NCI-H1436 (cell line): ENCODE measurements at regions not wholly inside any gene's neighbourhood (a gene's known extent, or its start where the extent isn't known, plus 50 kb on each side); places are given as distances from the start of the nearest gene placed in this dataset.
"Not testable (repeated sequence)": the region's sequence is repeated elsewhere in the genome, so short reads cannot be mapped to it uniquely, and the experiment has no call there.

Source experiments
- DNase-seq: peaks from one replicate; lab custom pipeline; 2025; lab: John Stamatoyannopoulos, UW

DNA sequence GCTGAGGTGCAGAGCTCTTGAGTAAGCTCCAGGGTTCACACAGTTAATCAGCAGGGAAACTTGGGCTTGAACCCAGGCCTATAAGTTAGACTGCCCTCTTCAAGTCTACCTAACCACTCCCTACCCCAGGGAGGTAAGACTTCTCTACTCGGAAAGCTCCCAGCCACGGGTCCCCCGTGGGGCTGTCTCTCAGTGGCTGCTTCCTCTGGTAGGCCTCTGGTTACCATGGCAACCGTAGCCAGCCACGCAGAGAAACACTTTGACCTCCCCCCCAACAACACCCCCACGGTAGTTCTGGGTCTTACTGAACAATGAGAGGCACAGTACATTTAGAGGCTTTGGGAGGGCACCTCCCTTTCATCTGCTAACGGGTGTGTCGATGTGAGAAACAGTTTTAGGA lies 245.2 kb downstream of the AACS start:
- DNase-seq, result no peak

DNA sequence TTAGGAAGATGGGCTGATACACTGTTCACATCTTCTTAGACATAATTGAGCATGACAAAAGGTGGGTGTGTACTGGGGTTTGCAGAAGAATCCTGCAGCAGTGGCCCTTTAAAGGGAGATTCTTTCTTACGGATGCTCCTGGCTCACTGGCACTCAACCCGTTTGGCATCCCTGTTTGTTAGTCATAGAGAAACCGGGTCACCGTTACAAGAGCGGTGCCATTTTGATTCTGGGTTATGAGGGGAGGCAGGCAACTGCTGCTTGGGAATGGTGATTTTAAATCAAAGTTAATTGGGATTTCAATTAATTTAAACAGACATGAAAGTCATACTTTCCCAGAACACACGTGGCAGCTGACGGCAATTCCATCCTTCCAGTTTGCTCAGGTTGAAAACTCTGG lies 245.8 kb downstream of the AACS start:
- DNase-seq, result no peak

DNA sequence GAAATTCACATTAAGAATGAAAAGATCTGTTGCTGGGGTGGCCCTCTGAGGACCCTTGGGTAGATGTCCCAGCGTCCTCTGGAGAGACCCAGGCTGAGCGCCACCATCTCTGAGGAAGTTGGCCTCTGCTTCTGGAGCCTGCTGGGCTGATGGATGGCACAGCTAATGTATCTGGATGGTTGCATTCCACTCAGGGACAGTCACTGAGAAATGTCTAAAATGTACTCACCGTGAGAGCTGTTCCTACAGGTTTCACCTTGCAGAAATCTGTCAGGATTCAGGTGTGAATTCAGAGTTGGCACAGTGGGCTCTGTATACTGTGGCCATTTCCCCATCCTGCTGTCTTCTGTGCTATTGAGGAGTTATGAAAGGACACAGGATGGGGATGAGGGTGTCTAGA lies 247.2 kb downstream of the AACS start:
- no peak for DNase-seq

DNA sequence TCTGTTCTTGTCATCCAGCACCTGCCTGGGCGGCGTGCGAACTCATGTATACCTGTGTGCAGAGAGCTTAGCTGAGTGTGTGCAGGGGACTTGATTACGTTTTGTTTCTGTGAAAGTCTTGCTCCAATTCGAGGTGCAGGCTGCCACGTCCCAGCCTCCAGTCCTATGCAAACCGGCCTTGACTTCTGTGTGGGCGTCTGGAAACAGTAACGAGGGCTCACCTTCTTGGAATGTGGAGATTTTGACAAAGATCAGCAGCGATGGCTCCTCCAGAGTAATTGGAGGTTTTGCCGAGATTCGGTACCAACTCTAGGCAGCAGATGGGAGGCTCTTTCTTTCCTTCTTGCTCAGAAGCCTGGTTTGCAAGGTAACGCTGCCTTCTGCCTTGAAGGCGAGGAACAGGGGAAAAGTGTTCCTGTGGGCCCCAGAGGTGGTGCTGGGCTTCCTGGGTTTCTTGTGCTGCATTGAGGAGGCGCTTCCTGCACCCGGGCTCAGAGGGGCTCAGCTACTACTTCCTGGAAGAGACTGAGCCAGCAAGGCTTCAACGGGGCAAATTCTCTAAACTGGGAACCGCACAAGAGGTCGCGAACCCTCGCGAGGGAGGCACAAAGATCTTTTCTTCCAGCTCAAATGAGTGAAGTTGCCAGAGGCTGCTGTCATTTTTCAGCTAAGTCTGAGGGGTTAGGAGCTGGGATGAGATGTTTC lies 249.0 kb downstream of the AACS start:
- DNase-seq, result no peak

DNA sequence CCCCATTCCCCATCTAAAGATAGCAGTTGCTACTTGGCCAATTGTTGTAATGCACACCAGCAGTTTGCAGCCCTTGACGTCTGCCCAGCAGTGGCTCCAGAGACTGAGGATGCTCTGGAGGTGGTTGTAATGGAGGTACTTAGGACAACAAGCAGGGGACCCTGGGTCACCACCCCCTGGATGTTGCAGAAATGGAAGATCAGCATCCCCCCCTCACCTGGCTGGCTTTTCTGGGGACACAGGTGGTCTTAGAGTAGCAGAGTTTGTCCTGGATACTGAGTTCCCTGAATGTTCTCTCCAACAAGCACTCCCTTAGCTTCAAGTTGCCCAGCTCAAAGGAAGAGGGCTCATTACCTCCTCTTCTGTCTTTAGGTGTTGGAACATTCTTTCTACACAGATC lies 250.5 kb downstream of the AACS start:
- DNase-seq, result no peak

DNA sequence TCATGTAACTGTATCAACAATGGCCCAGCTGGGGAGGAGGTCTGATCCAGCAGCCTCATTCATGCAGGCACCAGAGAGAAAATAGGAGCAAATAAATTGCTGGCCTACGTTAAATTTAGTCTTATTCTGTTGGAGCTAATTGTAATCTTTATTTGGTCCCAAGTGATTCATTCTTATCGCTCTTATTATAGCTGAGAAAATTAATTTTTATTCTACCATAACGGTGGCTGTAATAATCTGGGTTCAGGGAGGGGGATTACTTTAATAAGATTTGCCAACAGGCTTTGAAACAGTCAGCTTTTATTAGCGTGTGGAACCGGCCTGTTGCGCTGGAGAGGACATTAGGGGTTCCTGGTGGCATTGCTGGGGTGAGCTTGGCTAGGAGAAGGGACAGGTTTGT lies 254.9 kb downstream of the AACS start:
- no peak for DNase-seq

DNA sequence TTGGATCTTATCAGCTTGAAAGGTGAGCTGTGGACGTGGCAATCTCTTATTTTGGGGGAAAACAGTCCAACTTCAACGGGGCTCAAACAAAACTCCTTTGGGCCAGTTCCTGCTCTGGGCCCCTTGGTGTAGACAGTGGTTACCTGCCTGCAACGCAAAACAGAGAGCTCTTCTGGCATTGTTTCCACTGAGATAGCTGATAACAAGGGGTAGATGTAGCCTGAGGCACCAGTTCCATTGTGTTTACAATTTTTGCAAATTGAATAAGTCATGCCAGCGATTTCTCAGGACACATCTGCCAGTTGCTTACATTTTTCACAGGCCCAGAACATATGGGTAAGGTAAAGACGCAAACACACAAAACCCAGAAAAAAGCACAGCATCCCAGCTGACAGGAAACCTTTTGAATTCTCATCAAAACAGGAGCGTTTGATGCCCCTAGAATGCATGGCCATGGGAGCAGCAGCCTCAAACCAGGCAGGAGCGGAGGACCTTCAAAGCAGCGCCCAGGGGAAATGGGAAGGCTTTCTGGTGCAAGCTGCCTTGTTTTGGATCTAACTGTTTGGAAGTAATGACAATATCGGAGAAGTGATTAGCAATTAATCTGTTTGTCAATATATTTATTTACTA lies 259.7 kb downstream of the AACS start:
- DNase-seq, result no peak

DNA sequence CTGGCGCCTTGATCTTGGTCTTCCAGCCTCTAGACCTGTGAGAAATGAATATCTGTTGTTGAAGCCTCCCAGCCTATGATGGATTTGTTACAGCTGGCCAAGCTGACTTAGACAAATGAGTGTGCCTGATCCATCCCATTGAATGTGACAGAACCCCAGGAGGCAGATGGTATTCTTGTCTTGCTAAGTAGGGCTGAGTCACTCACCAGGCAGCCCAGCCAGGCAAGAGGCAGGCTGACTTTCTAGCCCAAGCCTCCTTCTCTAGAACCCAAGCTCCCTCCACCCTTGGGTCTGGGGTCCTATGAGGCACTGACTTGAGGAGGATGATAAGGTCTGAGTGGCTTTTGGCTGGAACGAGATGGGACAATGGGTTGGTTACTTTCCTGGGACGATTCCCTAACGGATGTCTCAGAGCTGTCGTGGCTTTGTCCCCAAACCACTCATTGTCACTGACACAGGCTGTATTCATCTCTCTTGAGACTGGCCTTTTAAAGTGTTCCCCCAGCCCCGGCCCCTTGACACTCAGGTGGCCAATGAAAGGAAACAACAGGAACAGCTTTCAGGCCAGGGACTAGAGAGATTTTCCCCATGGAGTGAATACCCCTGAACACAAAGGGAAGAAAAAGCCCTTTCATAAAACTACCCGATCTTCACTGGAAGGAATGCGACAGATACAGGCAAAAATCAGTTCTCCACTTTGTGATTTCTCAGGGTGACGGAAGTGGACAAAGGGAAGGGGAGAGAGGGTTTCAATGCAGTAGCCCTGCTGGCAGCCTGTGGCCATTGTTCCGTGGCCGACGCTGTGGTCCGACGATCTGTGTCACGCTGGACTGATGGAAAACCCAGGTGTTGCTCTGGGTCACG lies 264.2 kb downstream of the AACS start:
- DNase-seq, result no peak

DNA sequence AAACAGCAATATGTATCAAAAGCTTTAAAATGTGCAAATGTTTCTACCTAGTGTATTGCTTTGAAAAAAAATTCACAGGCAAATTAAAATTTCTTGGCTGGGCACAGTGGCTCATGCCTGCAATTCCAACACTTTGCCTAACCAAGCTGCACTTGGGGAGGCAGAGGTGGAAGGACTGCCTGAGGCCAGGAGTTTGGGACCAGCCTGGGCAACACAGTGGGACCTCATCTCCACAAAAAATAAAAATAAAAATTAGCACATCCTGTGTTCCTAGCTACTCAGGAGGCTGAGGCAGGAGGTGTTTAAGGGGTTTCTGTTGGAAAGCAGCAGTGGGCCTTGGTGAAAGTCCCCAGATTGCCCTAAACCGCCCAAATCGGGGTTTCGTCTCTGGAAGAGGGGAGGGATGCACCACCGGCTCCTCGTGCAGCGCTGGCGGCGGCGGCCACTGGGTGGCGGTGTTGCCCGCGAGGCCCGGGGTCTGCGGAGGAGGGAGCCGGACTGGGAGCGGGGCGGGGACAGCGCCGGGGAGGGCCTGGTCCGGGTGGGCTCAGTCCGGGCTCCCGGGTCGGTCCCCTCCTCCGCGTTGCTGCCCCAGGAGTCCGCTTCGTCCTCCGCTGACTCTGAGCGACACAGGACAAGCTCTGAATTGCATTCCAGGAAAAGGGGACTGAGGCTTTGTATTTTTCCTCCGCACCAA lies 265.6 kb downstream of the AACS start:
- no peak for DNase-seq

DNA sequence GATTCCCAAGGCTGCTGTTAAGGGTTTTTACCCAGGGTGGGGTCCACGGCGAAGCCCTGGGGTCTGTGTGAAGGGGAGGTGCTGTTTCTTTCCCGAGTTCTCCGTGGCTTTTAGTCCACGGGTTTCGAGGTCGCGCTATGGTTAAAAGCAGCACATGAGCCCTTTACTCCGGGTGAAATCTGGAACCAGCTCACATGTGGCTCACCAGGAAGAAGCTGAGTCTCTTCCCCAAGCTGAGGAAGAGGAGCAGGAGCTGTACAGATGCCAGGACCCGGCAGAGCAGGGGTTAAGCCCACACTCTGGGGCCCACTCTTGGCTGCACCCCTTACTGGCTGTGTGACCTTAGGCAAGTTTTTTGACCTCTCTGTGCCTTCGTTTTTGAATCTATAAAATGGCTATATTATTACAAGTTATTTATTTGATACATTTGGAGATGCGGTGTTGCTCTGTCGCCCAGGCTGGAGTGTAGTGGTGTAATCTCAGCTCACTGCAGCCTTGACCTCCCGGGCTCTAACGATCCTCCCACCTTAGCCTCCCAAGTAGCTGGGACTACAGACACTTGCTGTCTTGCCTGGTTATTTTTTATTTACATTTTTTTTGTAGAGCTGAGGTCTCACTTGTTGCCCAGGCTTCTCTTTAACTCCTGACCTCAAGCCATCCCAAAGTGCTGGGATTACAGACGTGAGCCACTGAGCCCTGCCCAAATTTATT lies 266.3 kb downstream of the AACS start:
- DNase-seq, result no peak

DNA sequence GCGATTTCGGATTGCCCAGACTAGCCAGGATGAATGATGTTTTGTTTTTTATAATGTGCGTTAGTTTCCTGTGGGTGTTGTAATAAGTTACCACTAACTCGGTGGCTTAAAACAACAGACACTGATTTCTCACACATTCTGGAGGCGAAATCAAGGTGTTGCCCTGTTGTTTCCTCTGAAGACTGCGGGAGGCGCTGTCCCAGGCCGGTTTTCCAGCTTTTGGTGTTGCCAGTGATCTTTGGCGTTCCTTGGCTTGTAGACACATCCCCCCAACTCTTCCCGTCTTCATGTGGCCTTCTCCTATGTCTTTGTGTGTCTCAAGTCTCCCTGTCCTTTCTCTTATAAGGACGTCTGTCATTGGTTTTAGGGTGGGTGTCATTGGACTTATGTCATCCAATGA lies 267.7 kb downstream of the AACS start:
- no peak for DNase-seq

DNA sequence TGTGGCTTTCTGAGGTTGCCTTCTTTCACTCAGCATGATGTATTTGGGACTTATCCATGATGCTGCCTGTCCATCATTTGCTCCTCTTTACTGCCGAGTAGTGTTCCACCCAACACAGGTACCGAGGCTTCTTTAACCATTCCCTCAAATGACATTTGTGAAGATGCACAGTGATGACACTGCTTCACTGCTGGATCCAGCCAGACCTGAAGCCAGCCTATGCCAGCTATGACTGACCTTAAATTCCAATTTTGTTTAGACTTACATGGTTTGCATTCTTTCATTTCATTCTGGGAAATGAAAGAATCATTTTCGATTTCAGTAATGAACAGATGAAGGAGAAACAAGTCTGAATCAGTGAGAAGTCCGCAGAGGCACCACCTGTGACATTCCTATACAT lies 271.0 kb downstream of the AACS start:
- no peak for DNase-seq

DNA sequence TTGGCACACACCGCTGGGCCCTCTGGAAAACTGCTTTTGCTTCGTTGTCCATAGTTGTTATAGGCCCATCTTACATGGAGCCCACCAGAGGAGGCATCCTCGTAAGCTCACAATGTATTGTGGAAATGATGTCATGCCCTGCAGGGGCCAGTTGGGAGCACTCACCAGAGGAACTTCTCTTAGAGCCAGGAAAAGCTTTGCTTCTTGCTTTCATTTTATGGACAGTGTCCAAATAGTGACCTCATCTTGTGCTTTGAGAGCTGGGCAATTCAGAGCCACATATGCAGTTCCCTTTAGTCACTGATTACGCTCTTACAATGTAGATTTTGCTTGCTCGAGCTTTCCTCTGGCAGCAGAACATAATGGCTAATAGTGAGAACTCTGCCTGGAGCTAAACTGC lies 275.6 kb downstream of the AACS start:
- no peak for DNase-seq

DNA sequence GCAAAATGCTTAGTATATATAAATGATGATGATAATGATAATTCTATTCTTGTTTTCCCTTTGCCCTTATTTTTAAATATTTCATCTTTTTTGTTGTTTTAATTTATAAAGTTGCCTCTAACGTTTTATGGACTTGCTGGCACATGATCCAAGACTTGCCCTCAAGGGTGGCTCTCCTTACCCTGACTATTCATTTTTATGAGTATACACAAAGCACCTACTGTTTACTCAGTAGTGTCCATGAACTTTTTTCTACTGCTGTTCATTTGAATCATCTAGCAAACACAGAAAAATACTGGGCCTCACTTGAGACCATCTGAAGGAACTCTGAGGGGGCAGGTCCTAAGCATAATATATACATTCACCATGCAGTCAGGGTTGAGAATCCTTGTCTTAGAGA lies 276.2 kb downstream of the AACS start:
- DNase-seq, result no peak

DNA sequence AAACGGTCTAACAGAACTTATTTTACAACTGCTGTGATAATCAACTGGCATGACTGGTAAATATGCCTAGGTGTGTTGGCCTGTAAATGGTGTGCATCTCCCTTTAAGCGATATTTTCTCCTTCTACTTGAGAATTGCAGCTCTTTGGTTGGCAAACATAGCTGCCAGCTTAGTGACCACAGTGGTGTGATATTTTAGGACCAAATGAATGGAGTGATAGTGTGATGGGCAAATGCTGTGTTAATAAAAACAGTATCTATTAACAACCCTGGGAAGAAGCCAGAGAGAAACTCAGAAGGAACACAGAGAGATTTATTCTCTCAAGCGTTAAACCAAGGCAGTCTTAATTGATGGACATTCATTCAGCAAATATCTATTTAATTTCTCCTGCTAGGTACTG lies 278.4 kb downstream of the AACS start:
- no peak for DNase-seq

DNA sequence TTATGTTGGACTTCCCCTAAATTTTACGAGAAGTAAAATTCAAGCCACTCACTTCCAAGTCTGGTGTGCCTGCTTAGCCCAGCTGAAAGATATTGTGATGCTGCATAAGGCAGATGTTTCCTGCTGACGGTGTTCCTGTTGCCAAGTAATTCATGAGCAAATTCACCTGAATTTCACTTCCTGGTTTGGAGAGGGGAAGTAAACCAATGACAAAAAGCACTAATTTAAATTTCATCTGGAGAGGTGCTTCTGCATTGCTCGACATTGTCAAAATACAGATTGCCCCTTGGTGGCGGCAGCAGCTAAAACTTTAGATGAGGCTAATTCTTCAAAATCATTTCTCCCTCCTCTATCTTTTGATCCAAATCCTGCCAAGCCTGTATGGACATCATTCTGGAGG lies 281.1 kb downstream of the AACS start:
- no peak for DNase-seq

DNA sequence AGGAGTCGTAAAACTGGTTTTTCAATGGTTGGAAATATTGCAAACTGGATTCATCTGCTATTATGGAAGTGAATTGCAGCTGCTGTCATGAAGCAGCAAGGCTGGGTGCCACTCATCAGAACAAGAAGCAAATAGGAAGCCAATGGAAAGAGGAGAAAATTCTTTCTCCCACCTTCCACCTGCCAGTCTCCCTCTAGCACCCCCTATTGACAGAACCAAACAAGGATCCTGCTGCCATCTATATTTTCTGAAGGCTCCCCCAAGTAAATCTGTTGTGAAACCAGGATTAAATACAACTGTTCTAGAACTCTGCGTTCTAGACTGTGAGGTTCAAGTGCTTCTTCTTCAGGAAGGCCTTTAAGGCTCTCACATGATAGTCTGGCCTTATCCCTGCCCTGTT lies 286.6 kb downstream of the AACS start:
- no peak for DNase-seq

DNA sequence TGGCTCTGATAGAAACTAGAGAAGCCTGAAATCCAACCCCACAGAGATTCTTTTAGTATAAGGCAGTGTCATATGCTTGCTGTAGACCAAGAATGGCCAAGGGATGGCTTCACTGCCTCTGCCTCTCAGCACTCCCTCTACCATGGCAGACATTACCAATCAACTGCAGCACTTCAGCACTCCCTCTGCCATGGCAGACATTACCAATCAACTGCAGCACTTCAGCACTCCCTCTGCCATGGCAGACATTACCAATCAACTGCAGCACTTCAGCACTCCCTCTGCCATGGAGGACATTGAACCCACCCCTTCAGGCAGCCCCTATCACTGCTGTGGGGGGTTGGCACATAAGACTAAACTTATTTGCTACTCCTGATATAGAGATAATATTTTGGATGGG lies 287.8 kb downstream of the AACS start:
- not testable (repeated sequence) for DNase-seq

DNA sequence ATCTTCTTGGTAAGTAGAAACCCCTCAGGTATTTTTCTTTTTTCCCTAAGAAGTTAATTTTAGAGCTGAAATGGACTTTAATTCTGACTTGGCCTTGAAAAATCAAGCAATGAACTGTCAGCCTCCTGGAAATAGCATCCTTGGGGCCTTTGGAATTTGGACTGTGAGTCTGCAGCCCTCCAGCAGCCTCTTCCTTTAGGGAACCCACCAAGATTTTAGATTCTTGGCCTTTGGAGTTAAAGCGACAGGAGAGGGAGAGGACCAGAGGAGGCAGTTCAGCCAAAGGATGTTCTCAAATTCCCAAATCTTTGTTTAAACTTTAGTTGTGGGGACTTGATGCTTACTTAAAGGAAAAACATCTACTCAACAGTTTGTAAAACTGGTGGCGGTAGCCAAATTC lies 288.6 kb downstream of the AACS start:
- no peak for DNase-seq

DNA sequence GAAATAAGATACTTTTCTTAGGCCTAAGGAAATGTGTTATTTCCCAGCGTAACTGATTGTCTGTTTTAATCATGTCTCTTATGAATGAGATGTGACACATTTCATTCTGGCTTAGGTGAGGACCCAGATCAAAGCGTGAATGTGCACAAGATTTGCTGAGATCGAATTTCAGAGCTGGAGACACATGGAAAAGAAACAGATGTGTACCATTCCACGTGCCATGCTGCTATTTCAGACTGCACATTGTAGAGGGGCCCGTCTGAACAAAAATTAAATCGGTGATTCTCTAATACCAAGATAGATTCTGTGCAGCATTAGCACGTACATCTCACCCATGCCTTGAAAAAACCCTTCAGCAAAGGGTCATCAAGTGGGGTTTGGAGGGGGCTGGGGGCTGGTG lies 290.4 kb downstream of the AACS start:
- no peak for DNase-seq

DNA sequence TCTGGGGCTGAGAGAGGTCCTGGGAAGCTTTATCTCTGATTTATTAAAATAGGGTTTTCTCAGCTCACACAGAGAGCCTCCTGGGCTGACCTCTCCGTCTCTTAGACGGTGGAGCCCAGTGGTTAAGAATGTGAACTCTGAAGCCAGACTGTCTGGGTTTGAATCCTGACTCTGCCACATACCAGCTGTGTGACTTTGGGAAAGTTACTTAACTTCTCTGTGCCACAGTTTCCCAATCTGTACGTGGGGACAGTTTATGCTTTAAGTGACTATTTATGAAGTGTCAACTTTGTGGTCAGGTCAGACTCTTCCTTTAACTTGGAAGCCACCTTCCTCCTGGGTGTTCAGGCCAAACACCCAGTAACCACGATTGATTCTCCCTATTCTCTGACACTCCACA lies 290.9 kb downstream of the AACS start:
- DNase-seq, result no peak

DNA sequence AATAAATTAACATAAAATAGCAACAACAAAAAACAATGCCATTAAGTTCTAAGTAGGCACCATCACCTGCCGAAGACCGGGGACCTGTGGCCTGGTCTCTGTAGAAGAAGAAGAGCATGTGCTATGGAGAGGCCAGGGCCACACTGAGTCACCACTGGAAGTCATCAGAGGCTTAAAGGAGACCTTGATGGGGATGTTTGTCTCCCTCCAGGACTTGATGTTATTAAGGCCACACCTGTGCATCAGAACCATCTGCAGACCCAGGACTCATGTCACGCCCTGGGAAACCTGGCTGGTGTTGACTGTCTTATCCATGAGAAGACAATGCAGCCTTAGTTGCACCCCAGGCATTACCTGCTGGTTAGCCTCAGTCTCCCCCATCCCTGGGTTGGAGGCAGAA lies 292.3 kb downstream of the AACS start:
- DNase-seq, result no peak
